ENCODE measurements at regions not wholly inside any gene's neighbourhood (a gene's known extent, or its start where the extent isn't known, plus 50 kb on each side); places are given as distances from the start of the nearest gene placed in this dataset.

GRCh38 chr2:221102896-221103688 lies 469.0 kb downstream of the EPHA4 start:
- DNase-seq (ENCODE audit: extremely low read depth in 1 of 4, low spot score in 3 of 4), result no peak
- no peaks in the 10 kb centered on the region for H3K4me1 ChIP-seq (replicated peaks in 1 of 2; ENCODE audit: control insufficient read depth in 2 of 2, insufficient read depth in 2 of 2, low read length in 2 of 2)
- H4K20me1 ChIP-seq (replicated peaks; ENCODE audit: control insufficient read depth, insufficient read depth, low read length), result no peaks in the 10 kb centered on the region
- BruUV-seq (replicated peaks), result no TSS peak
- WGBS (ENCODE audit: insufficient coverage, low coverage, missing lambda C conversion rate), result 0% methylated on average over 2 of the region's 6 CpGs
- ChIA-PET POLR2A (no interaction called here), CTCF (ENCODE audit: low intra/inter-chr PET ratio) (no interaction called here)
- no peak overlapping the region for H2AFZ ChIP-seq (ENCODE audit: low read depth, low read length)
- no peak for ATAC-seq
- H3K27ac ChIP-seq (ENCODE audit: extremely low read depth, low read depth, low read length), result no peak overlapping the region
- H3K79me2 ChIP-seq (ENCODE audit: control insufficient read depth, insufficient read depth, low read length), result no peaks in the 10 kb centered on the region
- no peak overlapping the region for H3K4me3 ChIP-seq
- no peak for FAIRE-seq
- no peaks in the 10 kb centered on the region for H3K9me3 ChIP-seq (replicated peaks; ENCODE audit: control insufficient read depth, insufficient read depth, low read depth, low read length)
- intact Hi-C loops (cut with micrococcal nuclease) (no loop called here), in situ Hi-C loops (cut with MboI) (no loop called here)
- no peaks in the 10 kb centered on the region for H3K27me3 ChIP-seq (ENCODE audit: control insufficient read depth in 2 of 2, insufficient read depth in 2 of 2, low read length in 2 of 2)
- TF ChIP-seq SNRNP70 (optimal IDR thresholded peaks at IDR 0.05; ENCODE audit: low read depth, low read length), result no peak
- no peak for TF ChIP-seq ARID3A (IDR thresholded peaks at IDR 0.05; ENCODE audit: borderline replicate concordance, low read depth, low read length)
- TF ChIP-seq NCOR1 (IDR thresholded peaks at IDR 0.05), result no peak
- TF ChIP-seq THRB (CRISPR knock-in tag; conservative IDR thresholded peaks at IDR 0.05), result no peak
- TF ChIP-seq POLR2A (conservative IDR thresholded peaks at IDR 0.05), result no peak
- no peak for TF ChIP-seq NCOA6 (IDR thresholded peaks at IDR 0.05)
- TF ChIP-seq DDX20 (tag; IDR thresholded peaks at IDR 0.05; ENCODE audit: low read depth), result no peak
- TF ChIP-seq ZNF717 (CRISPR knock-in tag; IDR thresholded peaks at IDR 0.05), result no peak
- no peak for TF ChIP-seq THRA (IDR thresholded peaks at IDR 0.05)
- no peak for TF ChIP-seq ETS1 (conservative IDR thresholded peaks at IDR 0.05; ENCODE audit: control insufficient read depth, low read depth, low read length)
- no peak for TF ChIP-seq NR2C1 (IDR thresholded peaks at IDR 0.05)
- no peak for TF ChIP-seq NR2C1 (tag; IDR thresholded peaks at IDR 0.05)
- no peak overlapping the region for H3K9ac ChIP-seq (ENCODE audit: insufficient read depth in 1 of 2, low read depth in 2 of 2, low read length in 2 of 2)
- no peaks in the 10 kb centered on the region for H3K36me3 ChIP-seq (ENCODE audit: control insufficient read depth, insufficient read depth, low read length)
- H3K9me1 ChIP-seq (ENCODE audit: control insufficient read depth, insufficient read depth, low read length), result no peaks in the 10 kb centered on the region
- H3K4me2 ChIP-seq (ENCODE audit: insufficient read depth, low read length), result no peak overlapping the region

Data from K562 (cell line).